NCI-H1092 treated with DMSO at 0.1 percent for 48 hours (cell line): ENCODE measurements at regions not wholly inside any gene's neighbourhood (a gene's known extent, or its start where the extent isn't known, plus 50 kb on each side); places are given as distances from the start of the nearest gene placed in this dataset.
"Not testable (repeated sequence)": the region's sequence is repeated elsewhere in the genome, so short reads cannot be mapped to it uniquely, and the experiment has no call there.

Experiments used
- DNase-seq: peaks from one replicate; lab custom pipeline; 2025; lab: John Stamatoyannopoulos, UW

DNA sequence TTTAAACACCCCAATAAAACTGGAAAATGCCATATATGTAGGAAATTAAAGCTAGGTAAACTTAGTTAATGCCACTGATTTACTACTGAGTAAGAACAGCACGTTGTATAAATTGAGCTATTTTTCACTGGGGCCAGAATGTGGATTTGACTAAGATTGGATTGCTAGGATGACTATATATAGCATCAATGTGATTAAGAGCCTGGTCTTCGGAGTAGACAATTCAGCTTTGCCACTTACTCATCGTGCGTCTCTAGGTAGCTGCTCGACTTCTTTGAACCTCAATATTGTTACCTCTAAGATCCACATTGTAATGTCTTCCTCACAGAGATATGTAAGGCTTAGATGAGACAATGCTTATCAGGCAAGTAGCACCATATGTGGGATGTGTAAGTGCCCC is 462.5 kb downstream of the KLF12 start:
- DNase-seq, result no peak

DNA sequence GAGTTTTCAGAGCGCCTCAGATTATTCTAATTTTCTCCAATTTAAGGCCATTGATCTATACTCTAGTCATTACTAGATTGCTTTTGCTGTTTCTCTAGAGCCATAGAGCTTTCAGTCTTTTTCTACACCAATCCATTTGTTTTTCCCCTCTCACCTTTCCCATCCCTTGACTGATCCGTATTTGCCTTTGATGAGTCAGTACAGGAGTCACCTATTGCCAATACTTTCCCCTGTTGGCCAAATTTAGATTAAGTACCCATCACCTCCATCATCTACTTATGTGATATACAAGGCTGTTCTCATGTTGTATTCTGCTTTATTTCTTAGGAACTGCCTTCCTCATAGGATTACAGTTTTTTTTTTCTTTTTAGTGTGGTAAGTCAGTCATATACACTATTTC is 463.2 kb downstream of the KLF12 start:
- no peak for DNase-seq

DNA sequence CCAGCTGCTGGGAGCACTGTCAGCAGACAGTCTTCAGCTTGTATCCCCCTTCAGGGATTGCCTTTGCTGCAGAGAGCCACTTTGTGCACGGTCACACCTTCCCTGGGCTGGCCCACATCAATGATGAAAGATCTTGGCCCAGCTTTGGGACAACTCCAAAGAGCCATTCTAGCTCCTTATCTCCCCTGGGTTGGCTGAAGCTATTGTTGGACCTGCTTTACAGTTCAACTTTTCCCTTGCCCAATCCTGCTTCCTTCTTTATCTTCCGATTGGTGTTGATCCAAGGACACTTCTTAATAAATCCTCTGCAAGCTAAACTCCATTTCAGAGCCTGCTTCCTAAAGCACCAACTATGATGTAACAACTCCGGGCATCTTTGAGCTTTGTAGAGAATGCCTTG is 466.4 kb downstream of the KLF12 start:
- no peak for DNase-seq

DNA sequence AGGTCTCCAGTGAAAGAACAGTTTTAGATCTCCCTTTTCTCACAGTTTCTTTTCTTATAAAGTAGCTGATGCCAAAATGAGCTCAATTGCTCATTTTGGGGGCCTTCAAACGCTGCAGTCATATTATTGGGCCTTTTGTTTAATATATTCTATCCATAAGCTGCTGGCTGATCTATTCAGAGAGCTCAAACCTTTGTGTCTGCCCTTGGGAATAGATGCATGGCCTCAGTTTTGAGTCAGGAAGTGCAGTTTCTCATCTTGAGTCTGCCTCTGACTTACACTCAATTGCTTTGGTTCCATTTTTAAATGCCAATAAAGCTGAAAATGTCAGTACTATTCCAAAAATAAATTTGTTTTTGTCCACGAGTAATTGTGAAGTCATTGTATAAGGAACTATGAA is 468.9 kb downstream of the KLF12 start:
- DNase-seq, result no peak

DNA sequence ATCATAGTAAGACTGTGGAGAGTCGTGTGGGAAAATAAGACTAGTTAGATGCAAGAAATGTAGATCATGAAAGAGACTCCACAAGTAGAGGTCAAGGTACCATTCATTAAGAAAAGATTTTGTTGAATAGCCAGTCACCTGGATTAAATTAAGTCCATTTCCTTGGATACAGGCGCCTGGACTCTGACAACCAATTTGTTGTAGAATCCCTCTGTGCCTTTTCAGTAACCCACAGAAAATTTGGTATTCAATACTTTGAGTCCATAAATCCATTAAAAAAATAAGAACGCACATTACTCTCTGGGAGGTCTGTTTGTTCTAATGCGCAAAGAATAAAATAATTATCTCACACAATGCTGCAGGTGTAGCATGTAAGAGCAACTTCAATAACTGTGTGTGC is 469.4 kb downstream of the KLF12 start:
- no peak for DNase-seq

DNA sequence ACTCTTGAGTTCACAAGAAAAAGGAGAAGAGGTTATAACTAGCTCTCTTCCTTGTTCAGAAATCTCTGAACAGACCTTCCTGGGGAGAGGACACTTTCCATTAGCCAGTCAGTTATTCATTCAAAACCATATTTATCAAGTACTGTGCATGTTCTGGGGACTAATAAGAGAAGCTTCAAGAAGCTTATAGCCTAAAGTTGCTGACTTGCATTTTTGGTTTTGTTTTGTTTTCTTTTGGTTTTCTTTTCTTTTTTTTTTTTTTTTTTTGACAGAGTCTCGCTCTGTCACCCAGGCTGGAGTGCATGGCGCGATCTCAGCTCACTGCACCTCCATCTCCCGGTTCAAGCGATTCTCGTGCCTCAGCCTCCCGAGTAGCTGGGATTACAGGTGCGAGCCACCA is 471.4 kb downstream of the KLF12 start:
- DNase-seq, result no peak

DNA sequence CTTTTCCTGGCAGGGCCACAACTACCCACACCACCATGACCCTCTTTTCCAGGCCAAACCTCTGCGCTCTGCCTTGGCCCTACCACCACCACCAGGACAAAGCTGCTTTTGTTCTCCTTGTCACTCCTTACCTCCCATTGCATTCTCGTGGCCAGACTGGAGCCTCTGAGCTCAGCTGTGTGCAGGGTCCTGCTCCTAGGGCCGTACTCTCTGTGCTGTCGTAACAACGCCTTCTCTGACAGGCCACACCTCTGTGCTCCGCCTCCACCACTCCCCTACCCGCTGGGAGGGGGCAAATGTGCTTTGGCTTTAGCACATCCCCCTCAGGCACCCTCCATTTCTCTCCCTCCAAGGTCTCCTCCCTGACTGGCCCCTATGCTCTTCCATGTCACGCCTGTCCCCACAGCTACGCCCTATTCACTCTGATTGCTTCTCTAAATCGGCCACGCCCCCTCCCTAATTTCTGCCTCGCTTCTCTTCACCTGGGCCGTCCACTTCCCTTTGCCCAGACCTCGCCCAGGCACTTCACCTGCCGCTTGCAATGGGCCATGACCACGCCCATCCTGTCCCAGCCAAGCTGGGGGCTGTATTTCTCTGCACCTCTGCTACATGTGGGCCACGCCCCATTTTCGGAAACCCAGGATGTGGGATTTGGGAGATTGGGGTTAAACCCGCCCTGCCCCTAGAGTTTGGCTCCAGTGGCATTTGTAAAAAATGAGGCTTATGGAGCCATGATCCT is 472.3 kb downstream of the KLF12 start:
- no peak for DNase-seq

DNA sequence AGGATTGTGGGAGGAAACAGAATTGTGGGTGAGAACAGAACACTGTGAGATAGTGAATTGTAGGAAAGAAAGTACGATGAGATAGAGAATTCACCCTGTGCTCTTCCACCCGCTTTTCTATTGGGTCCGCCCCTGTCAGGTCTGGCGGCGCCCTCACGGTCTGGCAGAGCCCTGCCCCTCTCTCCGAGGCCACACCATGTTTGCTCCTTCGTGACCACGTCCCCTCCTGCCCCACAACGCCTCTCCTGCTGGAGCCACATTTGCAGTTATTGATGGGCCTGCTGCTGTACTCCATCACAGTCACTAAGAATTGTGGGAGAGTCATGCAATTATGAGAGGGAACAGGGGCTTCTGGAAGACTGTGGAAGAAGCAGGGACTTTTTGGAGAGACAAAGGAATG is 473.1 kb downstream of the KLF12 start:
- no peak for DNase-seq

DNA sequence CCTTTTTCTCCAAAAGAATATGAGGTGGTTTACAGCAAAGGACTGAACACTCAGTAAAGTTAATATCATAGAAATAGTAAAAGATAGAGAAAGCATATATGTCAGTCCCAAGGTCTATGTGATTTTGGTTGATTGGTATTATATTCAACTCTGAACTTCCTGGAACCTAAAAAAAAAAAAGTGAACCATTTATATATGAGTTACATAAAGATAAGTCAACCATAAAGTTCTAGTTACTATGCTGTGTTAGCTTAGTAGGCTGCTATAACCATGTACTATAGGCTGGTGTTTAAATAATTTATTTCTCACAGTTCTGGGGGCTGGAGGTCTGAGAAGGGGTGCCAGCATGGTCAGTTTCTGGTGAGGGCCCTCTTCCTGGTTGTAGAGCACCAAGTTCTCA is 475.6 kb downstream of the KLF12 start:
- no peak for DNase-seq

DNA sequence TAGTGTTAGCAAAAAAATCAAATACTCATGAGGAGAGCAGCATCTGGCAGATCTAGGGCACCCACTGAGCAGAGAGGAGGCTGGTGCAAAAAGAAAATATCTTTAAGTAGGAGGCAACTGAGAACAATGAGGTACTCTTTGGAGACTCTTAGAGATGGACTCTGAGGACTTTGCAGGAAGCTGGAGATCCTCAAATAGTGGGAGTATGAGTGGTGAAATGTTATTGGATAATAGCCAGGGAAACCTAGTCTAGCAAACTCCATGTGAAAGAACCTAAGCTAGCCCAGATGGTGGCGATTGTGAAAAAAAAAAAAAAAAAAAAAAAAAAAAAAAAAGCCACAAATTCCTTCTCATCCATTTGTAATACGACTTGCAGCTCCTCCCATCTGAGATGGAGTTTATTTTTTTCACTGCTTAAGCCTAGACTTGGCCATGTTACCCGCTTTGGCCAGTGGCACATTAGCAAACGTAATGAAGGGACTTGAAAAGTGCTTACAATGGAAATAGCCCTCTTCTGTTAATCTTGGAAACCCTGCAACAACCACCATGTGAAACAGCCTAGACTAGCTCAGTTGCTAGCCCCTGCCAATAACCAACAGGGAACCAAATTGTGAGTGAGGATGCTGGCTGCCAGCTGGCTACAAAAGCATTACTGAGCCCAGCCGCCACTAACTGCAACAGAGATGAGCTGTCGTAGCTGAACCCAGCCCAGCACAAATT is 476.2 kb downstream of the KLF12 start:
- DNase-seq, result no peak

DNA sequence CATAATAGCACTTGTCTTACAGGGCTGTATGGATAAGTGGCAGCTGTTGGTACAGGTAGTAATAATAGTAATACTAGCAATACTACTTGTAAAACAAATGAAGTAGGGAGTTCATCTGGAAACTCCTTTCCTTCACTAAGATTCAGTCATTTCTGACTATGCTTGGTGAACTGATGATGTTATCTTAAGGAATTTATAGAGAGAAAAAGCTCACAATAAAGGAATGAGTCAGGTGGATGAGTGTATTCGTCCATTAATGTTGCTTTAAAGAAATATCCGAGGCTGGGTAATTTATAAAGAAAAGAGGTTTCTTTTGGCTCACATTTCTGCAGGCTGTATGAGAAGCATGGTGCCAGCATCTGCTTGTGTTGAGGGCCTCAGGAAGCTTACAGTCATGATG is 477.3 kb downstream of the KLF12 start:
- no peak for DNase-seq

DNA sequence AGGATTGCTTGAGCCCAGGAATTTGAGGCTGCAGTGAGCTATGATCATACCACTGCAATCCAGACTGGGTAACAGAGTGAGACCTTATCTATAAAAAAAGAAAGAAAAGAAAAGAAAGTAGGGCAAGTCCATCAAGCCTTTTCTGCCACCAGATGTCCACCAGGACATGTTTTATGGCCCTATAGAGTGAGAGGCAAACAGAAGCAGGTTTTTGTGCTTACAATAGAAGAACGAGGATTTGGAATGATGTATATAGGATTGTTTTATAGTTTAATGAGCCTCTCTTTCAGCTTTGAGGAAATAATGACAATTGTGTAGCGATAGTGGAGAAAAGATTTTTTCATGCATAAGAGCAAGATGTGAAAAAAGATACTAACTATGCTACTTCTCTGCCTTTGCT is 480.5 kb downstream of the KLF12 start:
- DNase-seq, result no peak

DNA sequence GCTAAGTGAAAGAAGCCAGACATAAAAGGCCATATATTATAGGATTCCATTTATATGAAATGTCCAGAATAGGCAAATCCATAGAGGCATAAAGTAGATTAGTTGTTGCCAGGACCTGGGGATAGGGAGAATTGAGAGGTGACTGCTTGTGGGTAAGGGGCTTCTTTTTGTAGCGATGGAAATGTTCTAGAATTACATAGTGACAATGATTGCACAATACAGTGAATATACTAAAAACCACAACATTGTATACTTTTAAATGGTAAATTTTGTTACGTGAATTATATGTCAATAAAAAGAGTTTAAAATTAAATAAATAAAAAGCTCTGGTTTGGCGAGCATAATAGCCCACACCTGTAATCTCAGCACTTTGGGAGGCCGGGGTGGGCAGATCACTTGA is 486.8 kb downstream of the KLF12 start:
- DNase-seq, result no peak

DNA sequence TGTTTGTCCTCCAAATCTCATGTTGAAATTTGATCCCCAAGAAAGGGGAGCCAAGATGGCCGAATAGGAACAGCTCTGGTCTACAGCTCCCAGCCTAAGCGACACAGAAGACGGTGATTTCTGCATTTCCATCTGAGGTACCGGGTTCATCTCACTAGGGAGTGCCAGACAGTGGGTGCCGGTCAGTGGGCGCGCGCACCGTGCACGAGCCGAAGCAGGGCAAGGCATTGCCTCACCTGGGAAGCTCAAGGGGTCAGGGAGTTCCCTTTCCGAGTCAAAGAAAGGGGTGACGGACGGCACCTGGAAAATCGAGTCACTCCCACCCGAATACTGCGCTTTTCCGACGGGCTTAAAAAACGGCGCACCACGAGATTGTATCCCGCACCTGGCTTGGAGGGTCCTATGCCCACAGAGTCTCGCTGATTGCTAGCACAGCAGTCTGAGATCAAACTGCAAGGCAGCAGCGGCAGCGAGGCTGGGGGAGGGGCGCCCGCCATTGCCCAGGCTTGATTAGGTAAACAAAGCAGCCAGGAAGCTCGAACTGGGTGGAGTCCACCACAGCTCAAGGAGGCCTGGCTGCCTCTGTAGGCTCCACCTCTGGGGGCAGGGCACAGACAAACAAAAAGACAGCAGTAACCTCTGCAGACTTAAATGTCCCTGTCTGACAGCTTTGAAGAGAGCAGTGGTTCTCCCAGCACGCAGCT is 493.6 kb downstream of the KLF12 start:
- DNase-seq, result not testable (repeated sequence)

DNA sequence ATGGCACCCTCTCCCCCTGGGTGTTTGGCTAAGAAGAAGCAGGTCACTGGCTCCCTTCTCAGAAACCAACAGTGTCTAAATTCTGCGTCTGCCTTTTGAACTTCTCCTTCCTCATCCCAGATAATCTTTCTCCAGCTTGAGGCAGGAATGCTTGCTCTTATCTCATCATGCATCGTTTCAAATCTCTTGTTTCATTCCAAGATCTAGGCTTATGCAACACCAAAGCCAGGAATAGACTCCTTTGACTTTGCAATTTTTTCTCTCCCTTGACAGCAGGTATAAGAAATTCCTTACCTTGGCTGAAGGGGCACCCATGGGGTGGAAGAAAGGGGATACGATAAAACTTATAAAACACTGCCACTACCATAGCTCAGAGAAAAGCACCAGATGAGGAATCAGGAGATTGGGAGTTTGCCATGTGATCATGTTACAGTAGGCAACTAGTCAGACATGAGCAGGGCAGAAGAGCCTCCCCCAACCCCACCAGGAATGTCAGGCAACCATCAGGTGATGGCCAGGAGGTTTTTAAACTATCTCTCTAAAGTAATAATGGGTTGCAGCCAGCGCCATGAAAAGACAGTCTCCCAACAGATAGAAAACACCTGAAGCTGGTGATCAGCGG is 498.9 kb downstream of the KLF12 start:
- DNase-seq, result no peak

DNA sequence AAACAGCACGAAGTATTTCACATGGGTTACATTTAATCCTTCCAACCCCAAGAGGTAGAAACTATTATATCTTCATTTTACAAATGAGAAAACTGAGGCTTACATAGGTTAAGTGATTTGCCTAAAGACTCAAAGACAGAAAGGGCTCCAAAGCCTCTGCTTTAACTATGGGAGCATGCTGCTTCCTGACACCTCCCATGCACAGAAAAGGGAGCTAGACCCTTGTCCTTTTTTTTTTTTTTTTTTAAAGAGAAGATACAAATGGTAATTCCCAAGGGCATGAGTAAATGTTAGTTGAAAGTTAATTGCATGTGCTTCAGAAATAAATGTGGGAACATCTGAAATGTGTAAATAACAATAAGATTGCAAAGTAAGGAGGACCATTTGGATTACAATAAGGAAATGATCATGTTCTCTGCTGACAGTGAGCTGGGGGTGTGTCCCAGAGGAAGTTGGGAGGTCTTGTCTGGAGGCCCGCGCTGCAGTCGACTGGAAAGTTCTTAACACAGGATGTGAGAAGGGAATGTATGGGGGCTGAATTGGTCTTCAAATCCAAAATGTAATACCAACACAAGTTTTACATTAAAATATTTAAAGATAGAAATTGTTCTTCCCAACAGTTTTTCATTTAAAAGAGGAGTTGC is 500.3 kb downstream of the KLF12 start:
- DNase-seq, result no peak

DNA sequence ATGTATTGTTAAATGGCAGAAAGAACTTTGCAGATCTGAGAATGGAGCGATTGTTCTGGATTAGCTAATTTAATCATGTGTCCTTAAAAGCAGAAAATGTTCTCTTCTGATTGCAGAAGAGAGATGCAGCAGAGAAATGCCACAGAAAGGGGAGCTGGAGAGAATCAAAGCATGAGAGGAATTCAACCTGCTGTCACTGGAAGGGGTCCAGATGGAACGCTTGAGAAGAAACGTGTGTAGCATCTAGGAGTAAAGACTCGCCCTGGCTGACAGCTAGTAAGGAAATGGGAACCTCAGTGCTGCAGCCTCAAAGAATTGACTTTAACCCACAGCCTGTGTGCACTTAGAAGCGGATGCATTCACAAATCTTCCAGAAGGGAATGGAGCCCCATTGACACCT is 502.8 kb downstream of the KLF12 start:
- no peak for DNase-seq

DNA sequence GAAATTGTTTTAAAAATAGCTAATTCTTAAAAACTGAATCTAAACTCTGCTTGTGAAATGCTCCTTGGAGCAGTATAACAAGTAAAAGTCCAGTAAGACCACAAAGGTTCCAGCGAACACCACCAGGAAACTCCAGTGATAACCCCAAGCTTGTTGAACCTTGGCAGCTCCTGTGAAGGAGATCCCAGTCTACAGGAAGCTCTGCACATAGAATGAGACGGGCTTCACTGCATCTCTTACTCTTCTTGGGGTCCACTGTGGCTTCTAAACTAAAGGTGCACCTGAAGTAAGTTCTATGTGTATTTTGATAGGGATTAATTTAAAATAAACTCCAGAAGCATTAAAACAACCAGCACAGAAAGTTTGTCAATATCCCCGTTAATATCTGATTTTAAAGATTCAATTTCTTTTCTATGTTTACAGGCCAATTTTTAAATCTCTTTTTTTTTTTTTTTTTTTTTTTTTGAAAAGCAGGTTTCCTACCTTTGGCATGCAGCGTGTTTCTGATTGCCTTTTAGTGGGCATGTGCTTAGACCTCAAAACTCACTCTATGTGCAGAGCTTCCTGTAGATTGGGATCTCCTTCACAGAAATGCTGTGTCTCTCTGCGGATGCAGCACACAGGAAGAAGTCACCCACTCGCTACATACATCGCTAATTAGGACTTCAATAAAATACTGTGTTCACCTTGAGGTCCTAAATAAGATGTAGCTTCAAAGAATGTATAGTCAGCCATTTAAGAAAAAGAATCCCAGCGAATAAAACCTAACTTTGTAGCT is 508.5 kb downstream of the KLF12 start:
- no peak for DNase-seq

DNA sequence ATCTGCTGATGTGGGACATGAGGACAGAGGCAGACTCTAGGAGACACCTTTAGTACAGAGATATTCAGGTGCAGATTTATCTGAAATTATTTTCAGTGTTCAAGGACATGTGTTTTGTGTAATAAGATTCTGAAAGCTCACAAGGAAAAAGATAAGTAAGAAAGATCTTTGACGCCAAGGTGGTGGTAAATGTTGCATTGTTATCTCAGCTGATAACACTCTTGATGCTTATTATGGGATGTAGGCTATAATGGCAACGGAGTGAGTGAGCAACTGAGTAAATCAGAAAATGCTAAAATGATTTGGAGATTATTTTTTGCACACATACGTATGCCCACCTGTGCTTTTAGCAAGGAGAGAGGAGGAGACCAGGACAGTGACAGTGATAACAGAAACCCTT is 510.9 kb downstream of the KLF12 start:
- DNase-seq, result no peak

DNA sequence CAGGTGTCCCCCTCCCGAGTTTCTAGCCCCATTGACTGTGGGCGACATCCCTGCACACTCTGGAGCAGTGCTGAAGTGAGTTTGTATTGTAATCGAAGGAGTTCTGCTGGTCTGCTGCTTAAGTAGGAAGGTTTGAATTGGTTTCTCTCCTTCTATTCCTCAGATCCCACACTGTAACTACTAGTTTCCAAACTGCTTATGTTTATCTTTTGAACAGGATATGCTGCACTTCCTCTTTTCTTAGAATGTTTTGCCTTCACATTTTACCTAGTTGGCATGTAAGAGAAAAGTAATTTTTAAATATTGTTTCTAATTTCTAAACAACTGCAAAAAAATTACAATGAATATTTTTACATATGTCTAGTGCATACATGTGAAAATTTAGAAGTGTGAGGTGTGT is 511.8 kb downstream of the KLF12 start:
- DNase-seq, result no peak

DNA sequence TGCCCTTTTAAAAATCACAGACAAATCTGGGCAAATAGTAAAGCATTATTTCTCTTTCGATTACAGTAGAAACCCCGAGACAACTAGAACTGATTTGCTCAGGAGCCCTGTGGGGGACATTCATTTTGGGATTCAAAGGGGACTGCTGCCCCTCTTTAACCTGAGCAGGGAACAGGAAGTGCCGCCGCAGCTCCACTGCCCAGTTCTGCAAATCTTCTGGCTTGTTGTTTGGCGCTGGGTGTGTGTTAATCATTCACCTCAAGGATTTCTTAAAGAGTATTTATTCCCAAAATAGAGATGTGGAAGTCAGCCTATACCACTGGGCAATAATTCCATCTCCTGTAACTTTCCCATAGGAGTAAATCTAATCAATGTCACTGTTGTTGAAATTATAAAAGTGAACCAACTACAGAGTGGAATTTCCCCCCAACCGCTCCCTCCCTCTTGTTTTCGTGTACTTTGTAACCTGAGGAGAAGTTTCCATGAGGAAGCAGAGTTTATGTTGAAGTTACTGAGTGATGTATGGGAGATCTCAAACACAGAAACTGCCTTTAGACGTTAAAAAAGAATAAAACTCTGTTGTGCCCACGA is 515.8 kb downstream of the KLF12 start:
- no peak for DNase-seq
